ENCODE measurements at regions not wholly inside any gene's neighbourhood (a gene's known extent, or its start where the extent isn't known, plus 50 kb on each side); places are given as distances from the start of the nearest gene placed in this dataset.

GRCh38 chr4:170428929-170429328 is 339.2 kb upstream of the AADAT start:
- no peak overlapping the region for H3K27ac ChIP-seq (ENCODE audit: low read depth, low read length)
- no peaks in the 10 kb centered on the region for H3K4me1 ChIP-seq (ENCODE audit: insufficient read depth, low read length)
- Mint-ChIP-seq H3K36me3 (ENCODE audit: low read depth, unreplicated experiment) (peaks cover 2% of the 10 kb centered on the region), H3K27me3 (ENCODE audit: low read depth, unreplicated experiment) (no peaks in the 10 kb centered on the region), H3K4me3 (ENCODE audit: unreplicated experiment) (no peak overlapping the region), H3K4me1 (ENCODE audit: low read depth, unreplicated experiment) (no peaks in the 10 kb centered on the region), H3K27ac (ENCODE audit: unreplicated experiment) (no peak overlapping the region), H3K9me3 (ENCODE audit: unreplicated experiment) (no peaks in the 10 kb centered on the region)
- no peaks in the 10 kb centered on the region for H4K20me1 ChIP-seq (ENCODE audit: insufficient read depth, low read length)
- no peaks in the 10 kb centered on the region for H3K36me3 ChIP-seq (ENCODE audit: insufficient read depth, low read length)
- no peak overlapping the region for H3K4me2 ChIP-seq (ENCODE audit: low read length)
- TF ChIP-seq EZH2 (IDR thresholded peaks at IDR 0.05; ENCODE audit: insufficient read depth, low read length) (no peak), CTCF (IDR thresholded peaks at IDR 0.05; ENCODE audit: insufficient read depth, low read depth, low read length) (no peak)
- no peaks in the 10 kb centered on the region for H3K79me2 ChIP-seq (ENCODE audit: insufficient read depth, low read length)
- H3K27me3 ChIP-seq (ENCODE audit: insufficient read depth, low read length): no peaks in the 10 kb centered on the region
- no peak overlapping the region for H2AFZ ChIP-seq (ENCODE audit: low read depth, low read length)
- no peak overlapping the region for H3K4me3 ChIP-seq (ENCODE audit: insufficient read depth, low read depth, low read length)
- H3K9me3 ChIP-seq (ENCODE audit: insufficient read depth, low read depth, low read length): no peaks in the 10 kb centered on the region
- no peak for DNase-seq (ENCODE audit: low read depth)
- no peak for FAIRE-seq
- H3K9ac ChIP-seq (ENCODE audit: low read length): no peak overlapping the region

- no peak for TF ChIP-seq CTCF (IDR thresholded peaks at IDR 0.05; ENCODE audit: insufficient read depth, low read depth, low read length)
- TF ChIP-seq EZH2 (IDR thresholded peaks at IDR 0.05; ENCODE audit: insufficient read depth, low read length): no peak
Measured at GRCh38 chr4:170425521-170426143, 335.9 kb upstream of the AADAT start.

GRCh38 chr4:170425040-170425439 is 335.3 kb upstream of the AADAT start:
- no peaks in the 10 kb centered on the region for H3K36me3 Mint-ChIP-seq (ENCODE audit: low read depth, unreplicated experiment)
- H3K4me1 Mint-ChIP-seq (ENCODE audit: low read depth, unreplicated experiment): no peaks in the 10 kb centered on the region
- DNase-seq (ENCODE audit: low read depth) (no peak), FAIRE-seq (no peak)
- H3K36me3 ChIP-seq (ENCODE audit: insufficient read depth, low read length): no peaks in the 10 kb centered on the region
- H3K4me3 ChIP-seq (ENCODE audit: insufficient read depth, low read depth, low read length): no peak overlapping the region
- no peaks in the 10 kb centered on the region for H3K27me3 Mint-ChIP-seq (ENCODE audit: low read depth, unreplicated experiment)
- H3K9me3 ChIP-seq (ENCODE audit: insufficient read depth, low read depth, low read length): no peaks in the 10 kb centered on the region
- H3K4me1 ChIP-seq (ENCODE audit: insufficient read depth, low read length): no peaks in the 10 kb centered on the region
- H4K20me1 ChIP-seq (ENCODE audit: insufficient read depth, low read length): no peaks in the 10 kb centered on the region
- no peak overlapping the region for H2AFZ ChIP-seq (ENCODE audit: low read depth, low read length)
- H3K27ac ChIP-seq (ENCODE audit: low read depth, low read length): no peak overlapping the region
- no peak overlapping the region for H3K9ac ChIP-seq (ENCODE audit: low read length)
- no peak overlapping the region for H3K4me2 ChIP-seq (ENCODE audit: low read length)
- TF ChIP-seq EZH2 (IDR thresholded peaks at IDR 0.05; ENCODE audit: insufficient read depth, low read length) (no peak), CTCF (IDR thresholded peaks at IDR 0.05; ENCODE audit: insufficient read depth, low read depth, low read length) (no peak)
- no peak overlapping the region for H3K27ac Mint-ChIP-seq (ENCODE audit: unreplicated experiment)
- no peaks in the 10 kb centered on the region for H3K79me2 ChIP-seq (ENCODE audit: insufficient read depth, low read length)
- H3K27me3 ChIP-seq (ENCODE audit: insufficient read depth, low read length): no peaks in the 10 kb centered on the region
- no peaks in the 10 kb centered on the region for H3K9me3 Mint-ChIP-seq (ENCODE audit: unreplicated experiment)
- no peak overlapping the region for H3K4me3 Mint-ChIP-seq (ENCODE audit: unreplicated experiment)

More at GRCh38 chr4:170425521-170426143, 335.9 kb upstream of the AADAT start:
- FAIRE-seq (no peak), DNase-seq (ENCODE audit: low read depth) (no peak)
- Mint-ChIP-seq H3K9me3 (ENCODE audit: unreplicated experiment) (no peaks in the 10 kb centered on the region), H3K36me3 (ENCODE audit: low read depth, unreplicated experiment) (no peaks in the 10 kb centered on the region), H3K27me3 (ENCODE audit: low read depth, unreplicated experiment) (no peaks in the 10 kb centered on the region), H3K4me1 (ENCODE audit: low read depth, unreplicated experiment) (no peaks in the 10 kb centered on the region), H3K4me3 (ENCODE audit: unreplicated experiment) (no peak overlapping the region), H3K27ac (ENCODE audit: unreplicated experiment) (no peak overlapping the region)
- Histone ChIP-seq H3K9me3 (ENCODE audit: insufficient read depth, low read depth, low read length) (no peaks in the 10 kb centered on the region), H3K9ac (ENCODE audit: low read length) (no peak overlapping the region), H2AFZ (ENCODE audit: low read depth, low read length) (no peak overlapping the region), H3K36me3 (ENCODE audit: insufficient read depth, low read length) (no peaks in the 10 kb centered on the region), H3K4me1 (ENCODE audit: insufficient read depth, low read length) (no peaks in the 10 kb centered on the region), H3K27me3 (ENCODE audit: insufficient read depth, low read length) (no peaks in the 10 kb centered on the region), H3K4me3 (ENCODE audit: insufficient read depth, low read depth, low read length) (no peak overlapping the region), H3K4me2 (ENCODE audit: low read length) (no peak overlapping the region), H3K27ac (ENCODE audit: low read depth, low read length) (no peak overlapping the region), H3K79me2 (ENCODE audit: insufficient read depth, low read length) (no peaks in the 10 kb centered on the region), H4K20me1 (ENCODE audit: insufficient read depth, low read length) (no peaks in the 10 kb centered on the region)

Data from astrocyte (in vitro differentiated cells and primary cell).